ENCODE measurements at regions not wholly inside any gene's neighbourhood (a gene's known extent, or its start where the extent isn't known, plus 50 kb on each side); places are given as distances from the start of the nearest gene placed in this dataset.
"Not testable (repeated sequence)": the region's sequence is repeated elsewhere in the genome, so short reads cannot be mapped to it uniquely, and the experiment has no call there.

DNA sequence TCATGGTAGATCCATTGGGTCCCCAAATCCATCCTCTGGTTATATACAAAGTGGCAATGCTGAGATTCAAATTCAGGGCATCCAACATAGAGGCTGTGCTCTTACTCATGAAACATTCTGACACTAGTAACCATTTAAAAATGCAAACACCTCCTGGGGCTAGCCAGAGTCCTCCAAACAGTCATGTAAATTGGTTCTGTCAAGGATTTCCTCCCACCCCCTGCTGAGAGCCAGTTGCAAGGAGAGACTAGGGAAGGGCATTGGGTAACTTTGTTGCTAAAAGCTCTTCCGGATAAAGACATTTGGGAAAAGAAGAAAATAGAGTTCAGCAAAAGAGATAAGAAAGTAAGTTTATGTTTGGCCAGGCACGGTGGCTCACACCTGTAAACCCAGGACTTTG, 58.3 kb downstream of the ART5 start:
- not testable (repeated sequence) for H3K36me3 ChIP-seq (ENCODE audit: insufficient read depth, low read length); H3K4me1 ChIP-seq (ENCODE audit: insufficient read depth, low read length); H3K9me3 ChIP-seq (ENCODE audit: low read length); H2AFZ ChIP-seq (ENCODE audit: low read depth, low read length); H3K4me3 ChIP-seq (ENCODE audit: low read length)
- H3K27me3 ChIP-seq (ENCODE audit: insufficient read depth, low read length): peaks cover 16% of the 10 kb centered on the region

DNA sequence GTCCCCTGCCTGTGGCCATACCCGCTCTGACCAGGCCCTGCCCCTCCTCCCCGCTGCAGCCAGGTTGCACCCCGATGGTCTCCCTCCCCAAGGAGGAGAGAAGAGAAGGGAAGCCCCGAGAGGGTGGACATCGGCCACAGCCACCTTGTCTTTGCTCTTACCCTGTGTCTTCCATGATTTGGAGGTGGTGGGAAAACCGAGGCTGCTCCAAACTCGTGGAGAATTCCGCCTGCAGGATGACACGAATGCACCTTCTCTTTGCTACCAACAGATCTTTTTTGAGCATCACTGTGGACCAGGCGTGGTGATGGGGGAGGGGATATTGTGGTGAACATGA, 60.4 kb downstream of the ART5 start:
- not testable (repeated sequence) for H3K36me3 ChIP-seq (ENCODE audit: insufficient read depth, low read length); H3K4me3 ChIP-seq (ENCODE audit: low read length); H3K9me3 ChIP-seq (ENCODE audit: low read length); H3K4me1 ChIP-seq (ENCODE audit: insufficient read depth, low read length); H2AFZ ChIP-seq (ENCODE audit: low read depth, low read length)
- H3K27me3 ChIP-seq (ENCODE audit: insufficient read depth, low read length): peaks cover 20% of the 10 kb centered on the region

DNA sequence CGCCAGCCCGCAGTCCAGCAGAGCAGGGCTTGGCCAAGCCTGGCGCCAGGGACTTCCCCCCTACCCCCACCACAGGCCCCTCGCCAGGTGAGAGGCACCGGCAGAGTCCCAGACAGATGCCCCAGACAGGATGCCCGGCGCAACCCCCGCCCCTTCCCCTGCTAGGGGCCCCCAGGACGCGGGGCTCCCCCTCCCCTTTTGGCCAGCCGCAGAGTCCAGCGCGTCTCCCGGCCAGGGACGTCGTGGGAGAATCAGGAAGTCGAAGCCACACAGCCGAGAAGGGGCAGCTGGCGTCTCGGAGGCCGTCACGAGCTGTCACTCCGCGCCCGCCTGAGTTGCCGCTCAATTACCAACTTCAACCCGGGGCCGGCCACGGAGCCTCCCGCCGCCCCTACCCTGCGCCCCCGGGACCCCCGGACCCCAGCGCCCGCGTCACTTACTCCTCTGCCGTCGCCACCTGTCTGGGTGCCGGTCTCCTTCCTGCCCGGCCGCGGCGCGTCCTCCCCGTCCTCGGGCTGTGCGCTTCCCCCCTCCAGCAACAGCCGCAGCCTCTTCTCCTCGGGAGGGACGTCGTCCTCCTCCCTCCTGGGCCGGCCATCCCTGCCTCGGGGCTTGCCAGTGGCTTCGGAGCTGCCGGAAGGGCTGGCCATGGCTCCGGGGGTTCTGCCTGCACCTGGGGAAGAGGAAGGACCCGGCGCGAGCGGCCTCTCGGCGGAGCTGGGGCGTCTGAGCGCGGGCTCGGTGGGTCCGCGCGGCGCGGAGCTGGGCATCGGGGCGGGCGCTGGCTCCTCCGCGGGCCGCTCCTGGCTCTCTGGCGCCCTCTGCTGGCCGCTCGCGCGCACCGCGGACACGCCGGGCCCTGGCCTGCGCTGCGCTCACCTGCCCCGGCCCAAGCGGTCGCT, 61.1 kb downstream of the ART5 start:
- not testable (repeated sequence) for H3K4me1 ChIP-seq (ENCODE audit: insufficient read depth, low read length); H3K36me3 ChIP-seq (ENCODE audit: insufficient read depth, low read length); H3K9me3 ChIP-seq (ENCODE audit: low read length)
- Histone ChIP-seq H3K27me3 (ENCODE audit: insufficient read depth, low read length) (peaks cover 20% of the 10 kb centered on the region), H3K4me3 (ENCODE audit: low read length) (peak overlapping the region; percentile 32), H2AFZ (ENCODE audit: low read depth, low read length) (peak overlapping the region; percentile 54)

DNA sequence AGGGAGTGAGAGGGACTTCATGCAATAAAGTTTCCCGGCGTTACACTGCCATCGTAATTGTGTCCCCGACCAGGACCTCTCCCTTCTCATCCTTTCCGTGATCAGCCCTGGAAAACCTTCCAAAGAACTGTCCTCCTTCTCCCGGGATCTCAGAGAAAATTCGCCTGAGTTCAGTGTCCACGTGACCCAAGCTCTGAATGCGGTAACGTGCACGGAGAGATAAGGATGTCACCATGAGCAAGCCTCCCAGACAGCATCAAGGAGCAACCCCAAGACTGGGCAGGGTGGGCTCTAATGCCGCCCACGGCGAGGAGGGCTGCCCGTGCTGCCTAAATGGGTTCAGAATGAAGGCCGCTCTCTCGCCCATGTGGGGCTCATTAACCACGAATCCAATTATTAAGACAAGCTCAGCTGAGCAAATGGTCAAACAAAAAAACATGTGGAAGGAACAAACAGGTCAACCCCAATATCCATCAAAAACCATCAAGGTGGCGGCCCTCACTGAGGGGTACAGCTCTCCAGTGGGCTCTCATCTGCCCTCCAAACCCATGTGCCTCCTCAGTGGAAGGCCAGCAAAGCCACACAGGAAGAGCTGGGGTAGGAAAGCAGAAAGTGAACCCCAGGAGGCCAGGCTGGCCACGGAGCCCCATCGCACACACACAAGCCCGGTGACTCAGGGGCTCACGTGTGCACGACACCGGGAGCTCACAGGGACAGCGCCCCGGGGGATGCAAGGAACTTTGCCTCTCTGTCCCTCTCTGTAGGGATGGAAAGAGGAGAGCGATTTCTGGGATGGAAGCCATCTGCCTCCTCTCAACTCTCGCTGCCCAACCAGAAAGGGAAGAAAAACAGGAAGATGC, 62.0 kb downstream of the ART5 start:
- peaks cover 20% of the 10 kb centered on the region for H3K27me3 ChIP-seq (ENCODE audit: insufficient read depth, low read length)
- H3K36me3 ChIP-seq (ENCODE audit: insufficient read depth, low read length); H3K4me3 ChIP-seq (ENCODE audit: low read length): not testable (repeated sequence)

DNA sequence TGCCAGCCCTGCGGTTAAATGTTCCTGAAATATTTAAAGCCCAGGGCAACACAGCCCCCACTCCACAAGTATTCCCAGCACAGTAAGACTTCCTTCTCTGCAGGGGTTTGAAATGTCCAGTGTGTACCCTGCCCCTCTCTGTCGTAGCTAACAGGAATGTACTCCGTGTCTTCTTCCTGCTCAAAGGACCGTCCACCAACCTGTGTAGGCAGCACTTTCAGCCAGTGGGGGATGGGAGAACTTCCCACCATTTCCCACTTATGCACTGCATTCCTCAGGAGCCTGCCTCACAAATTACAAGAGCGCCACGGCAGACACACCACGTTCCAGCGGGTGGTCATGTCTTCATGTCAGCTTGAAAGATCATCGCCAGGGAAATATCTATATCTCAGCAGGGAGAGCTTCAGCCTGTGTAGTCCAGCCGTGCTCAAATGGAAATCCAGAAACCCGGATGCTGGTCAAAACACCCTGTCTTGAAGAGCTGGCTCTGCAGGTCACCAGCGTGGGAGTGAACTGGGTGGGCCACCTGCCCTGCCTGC, 65.7 kb downstream of the ART5 start:
- H3K9me3 ChIP-seq (ENCODE audit: low read length); H3K4me1 ChIP-seq (ENCODE audit: insufficient read depth, low read length); H3K4me3 ChIP-seq (ENCODE audit: low read length); H2AFZ ChIP-seq (ENCODE audit: low read depth, low read length); H3K36me3 ChIP-seq (ENCODE audit: insufficient read depth, low read length): not testable (repeated sequence)
- H3K27me3 ChIP-seq (ENCODE audit: insufficient read depth, low read length): peaks cover 16% of the 10 kb centered on the region

More for the DNA sequence above, 62.0 kb downstream of the ART5 start:
- H2AFZ ChIP-seq (ENCODE audit: low read depth, low read length); H3K4me1 ChIP-seq (ENCODE audit: insufficient read depth, low read length); H3K9me3 ChIP-seq (ENCODE audit: low read length): not testable (repeated sequence)

DNA sequence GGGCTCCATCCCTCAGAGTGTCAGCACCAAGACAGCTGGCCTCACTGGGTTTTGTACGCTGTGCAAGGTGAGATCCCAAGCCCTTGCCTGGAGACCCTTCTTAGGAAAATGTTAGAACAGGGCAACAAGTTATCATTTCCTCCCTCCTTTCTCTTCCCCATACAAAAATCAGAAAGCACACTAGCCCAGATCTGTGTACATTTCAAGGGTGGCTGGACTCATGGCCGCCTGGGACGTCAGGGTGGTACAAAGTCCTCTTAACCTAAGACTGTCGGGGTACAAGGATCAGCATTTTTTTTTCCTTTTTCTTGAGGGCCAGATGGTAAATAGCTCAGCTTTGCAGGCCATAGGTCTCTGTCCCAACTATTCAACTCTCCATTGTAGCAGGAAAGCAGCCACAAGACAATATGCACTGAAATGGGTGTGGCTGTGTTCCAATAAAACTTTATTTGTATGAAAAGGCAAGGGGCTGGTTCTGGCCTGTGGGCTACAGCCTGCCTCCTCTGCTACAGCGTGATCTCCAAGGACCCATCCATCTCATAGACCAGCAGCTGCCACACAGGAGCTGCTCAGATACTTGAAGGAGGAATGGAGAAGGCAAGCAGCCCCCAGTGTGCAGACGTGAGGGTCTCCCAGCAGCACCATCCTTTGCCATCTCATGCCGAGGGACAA, 68.7 kb downstream of the ART5 start:
- H3K27me3 ChIP-seq (ENCODE audit: insufficient read depth, low read length); H3K4me3 ChIP-seq (ENCODE audit: low read length); H3K9me3 ChIP-seq (ENCODE audit: low read length); H2AFZ ChIP-seq (ENCODE audit: low read depth, low read length); H3K36me3 ChIP-seq (ENCODE audit: insufficient read depth, low read length); H3K4me1 ChIP-seq (ENCODE audit: insufficient read depth, low read length): not testable (repeated sequence)

DNA sequence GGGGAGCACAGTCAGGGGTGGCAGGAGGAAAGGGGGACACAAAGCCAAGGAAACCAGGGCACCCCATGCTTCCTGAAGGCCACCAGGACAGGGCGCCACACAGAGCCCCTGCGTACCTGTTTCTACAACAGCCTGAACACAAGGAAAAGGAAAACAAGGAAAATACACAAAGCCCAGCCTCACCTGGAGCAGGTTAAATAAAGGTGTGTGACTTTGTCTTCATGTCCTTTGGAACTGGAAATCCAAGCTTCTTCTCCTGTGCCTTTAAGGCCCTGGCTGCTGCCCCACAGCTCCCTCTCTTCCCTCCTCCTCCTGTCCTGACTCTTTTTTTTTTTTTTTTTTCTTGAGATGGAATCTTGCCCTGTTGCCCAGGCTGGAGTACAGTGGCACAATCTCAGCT, 70.0 kb downstream of the ART5 start:
- H3K9me3 ChIP-seq (ENCODE audit: low read length); H2AFZ ChIP-seq (ENCODE audit: low read depth, low read length); H3K27me3 ChIP-seq (ENCODE audit: insufficient read depth, low read length); H3K36me3 ChIP-seq (ENCODE audit: insufficient read depth, low read length); H3K4me3 ChIP-seq (ENCODE audit: low read length); H3K4me1 ChIP-seq (ENCODE audit: insufficient read depth, low read length): not testable (repeated sequence)

DNA sequence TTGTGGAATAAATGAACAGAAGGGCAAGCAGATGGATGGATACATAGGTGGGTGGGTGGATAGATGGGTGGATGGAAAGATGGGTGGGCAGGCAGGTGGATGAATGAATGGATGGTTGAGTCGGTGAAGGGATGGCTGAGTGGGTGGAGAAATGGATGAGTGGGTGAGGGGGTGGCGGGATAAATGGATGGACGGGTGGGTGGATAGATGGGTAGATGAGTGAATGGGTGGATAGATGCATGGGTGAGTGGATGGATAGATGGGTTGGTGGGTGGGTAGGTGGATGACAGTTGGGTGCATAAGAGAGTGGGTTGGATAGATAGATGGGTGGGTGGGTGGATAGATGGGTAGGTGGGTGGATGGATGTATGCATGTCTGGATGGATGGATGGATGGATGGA, 76.0 kb downstream of the ART5 start:
- H3K4me3 ChIP-seq (ENCODE audit: low read length); H3K27me3 ChIP-seq (ENCODE audit: insufficient read depth, low read length); H3K9me3 ChIP-seq (ENCODE audit: low read length): not testable (repeated sequence)

DNA sequence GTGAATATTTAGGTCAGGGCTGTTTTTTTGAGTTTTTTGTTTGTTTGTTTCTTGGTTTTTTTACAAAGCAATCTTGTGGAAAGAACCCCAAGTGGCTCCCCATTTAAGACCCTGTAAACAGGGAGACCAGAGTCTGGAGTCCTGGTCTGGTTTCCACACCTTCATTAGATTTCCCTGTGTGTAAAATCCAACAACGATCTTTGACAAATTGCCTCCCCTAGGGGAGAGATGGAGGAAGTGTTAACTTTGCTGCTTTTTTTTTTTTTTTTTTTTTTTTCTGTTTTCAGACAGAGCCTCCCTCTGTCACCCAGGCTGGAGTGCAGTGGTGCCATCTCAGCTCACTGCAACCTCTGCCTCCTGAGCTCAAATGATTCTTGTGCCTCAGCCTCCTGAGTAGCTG, 77.4 kb downstream of the ART5 start:
- H2AFZ ChIP-seq (ENCODE audit: low read depth, low read length); H3K36me3 ChIP-seq (ENCODE audit: insufficient read depth, low read length); H3K9me3 ChIP-seq (ENCODE audit: low read length); H3K4me1 ChIP-seq (ENCODE audit: insufficient read depth, low read length); H3K27me3 ChIP-seq (ENCODE audit: insufficient read depth, low read length); H3K4me3 ChIP-seq (ENCODE audit: low read length): not testable (repeated sequence)

More for the DNA sequence above, 76.0 kb downstream of the ART5 start:
- H3K36me3 ChIP-seq (ENCODE audit: insufficient read depth, low read length); H3K4me1 ChIP-seq (ENCODE audit: insufficient read depth, low read length); H2AFZ ChIP-seq (ENCODE audit: low read depth, low read length): not testable (repeated sequence)

DNA sequence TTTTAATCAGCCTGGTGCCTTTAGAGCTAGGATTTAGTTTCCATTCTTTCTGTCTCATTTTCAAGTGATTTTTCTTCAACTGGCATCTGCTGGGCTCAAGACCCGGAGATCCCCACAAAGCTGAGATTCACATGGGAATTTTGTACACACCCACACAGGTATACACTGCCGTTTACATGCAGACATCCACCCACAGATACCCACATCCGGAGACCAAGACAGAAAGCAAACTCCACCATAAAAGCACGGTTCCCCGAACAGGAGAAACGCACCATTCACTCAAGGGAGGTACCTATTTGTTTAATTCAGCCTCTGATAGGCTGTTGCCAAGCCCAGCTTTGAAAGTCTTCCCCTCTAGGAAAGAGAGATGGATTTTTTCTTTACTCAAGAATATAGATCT, 87.2 kb downstream of the ART5 start:
- H3K4me1 ChIP-seq (ENCODE audit: insufficient read depth, low read length); H3K27me3 ChIP-seq (ENCODE audit: insufficient read depth, low read length); H2AFZ ChIP-seq (ENCODE audit: low read depth, low read length); H3K9me3 ChIP-seq (ENCODE audit: low read length); H3K36me3 ChIP-seq (ENCODE audit: insufficient read depth, low read length); H3K4me3 ChIP-seq (ENCODE audit: low read length): not testable (repeated sequence)

DNA sequence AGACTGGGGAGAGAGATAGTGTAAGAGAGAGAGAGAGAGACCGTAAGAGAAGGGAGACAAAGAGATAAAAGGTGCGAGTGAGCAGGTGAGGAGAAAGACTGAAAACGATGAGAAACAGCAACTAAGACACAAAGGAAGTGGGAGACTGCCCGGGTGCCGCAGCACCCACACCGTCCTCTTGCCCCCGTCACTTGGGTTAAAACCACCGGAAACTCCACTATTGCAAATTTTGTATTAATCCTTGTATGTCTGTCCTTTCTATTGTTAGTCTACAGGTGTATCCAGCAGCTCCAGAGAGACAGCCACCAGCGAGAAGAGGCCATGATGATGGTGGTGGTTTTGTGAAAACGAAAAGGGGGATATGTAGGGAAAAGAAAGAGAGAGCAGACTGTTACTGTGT, 96.8 kb downstream of the ART5 start:
- not testable (repeated sequence) for H3K27me3 ChIP-seq (ENCODE audit: insufficient read depth, low read length); H3K9me3 ChIP-seq (ENCODE audit: low read length); H3K4me3 ChIP-seq (ENCODE audit: low read length); H3K4me1 ChIP-seq (ENCODE audit: insufficient read depth, low read length); H3K36me3 ChIP-seq (ENCODE audit: insufficient read depth, low read length); H2AFZ ChIP-seq (ENCODE audit: low read depth, low read length)

DNA sequence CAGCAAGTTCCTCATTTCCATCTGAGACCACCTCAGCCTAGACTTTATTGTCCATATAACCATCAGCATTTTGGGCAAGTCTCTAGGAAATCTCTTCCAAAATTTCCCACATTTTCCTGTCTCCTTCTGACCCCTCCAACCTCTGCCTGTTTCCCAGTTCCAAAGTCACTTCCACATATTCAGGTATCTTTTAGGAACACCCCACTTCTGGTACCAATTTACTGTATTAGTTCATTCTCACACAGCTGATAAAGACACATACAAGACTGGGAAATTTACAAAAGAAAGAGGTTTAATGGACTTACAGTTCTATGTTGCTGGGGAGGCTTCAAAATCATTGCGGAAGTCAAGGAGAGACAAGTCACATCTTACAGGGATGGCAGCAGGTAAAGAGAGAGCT, 103.6 kb downstream of the ART5 start:
- H3K9me3 ChIP-seq (ENCODE audit: low read length); H3K36me3 ChIP-seq (ENCODE audit: insufficient read depth, low read length); H3K27me3 ChIP-seq (ENCODE audit: insufficient read depth, low read length); H3K4me1 ChIP-seq (ENCODE audit: insufficient read depth, low read length); H2AFZ ChIP-seq (ENCODE audit: low read depth, low read length); H3K4me3 ChIP-seq (ENCODE audit: low read length): not testable (repeated sequence)

DNA sequence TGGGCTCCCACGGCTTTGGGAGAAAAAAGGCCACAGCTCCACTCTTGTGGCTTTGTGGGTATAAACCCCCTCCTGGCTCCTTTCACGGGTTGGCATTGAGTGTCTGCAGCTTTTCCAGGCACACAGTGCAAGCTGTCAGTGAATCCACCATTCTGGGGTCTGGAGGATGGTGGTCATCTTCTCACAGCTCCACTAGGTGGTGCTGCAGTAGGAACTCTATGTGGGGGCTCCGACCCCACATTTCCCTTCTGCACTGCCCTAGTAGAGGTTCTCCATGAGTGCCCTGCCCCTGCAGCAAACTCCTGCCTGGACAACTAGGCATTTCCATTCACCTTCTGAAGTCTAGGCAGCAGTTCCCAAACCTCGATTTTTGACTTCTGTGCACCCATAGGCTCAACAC, 104.5 kb downstream of the ART5 start:
- not testable (repeated sequence) for H3K36me3 ChIP-seq (ENCODE audit: insufficient read depth, low read length); H3K9me3 ChIP-seq (ENCODE audit: low read length); H3K27me3 ChIP-seq (ENCODE audit: insufficient read depth, low read length); H3K4me3 ChIP-seq (ENCODE audit: low read length); H3K4me1 ChIP-seq (ENCODE audit: insufficient read depth, low read length); H2AFZ ChIP-seq (ENCODE audit: low read depth, low read length)

Measured in neuron (in vitro differentiated cells).